Stimulated activated CD4-positive, alpha-beta T cell treated with anti-CD3 and anti-CD28 coated beads, Interleukin-4, amount 100 ng/mL, for 48 hours (primary cell): ENCODE measurements at regions not wholly inside any gene's neighbourhood (a gene's known extent, or its start where the extent isn't known, plus 50 kb on each side); places are given as distances from the start of the nearest gene placed in this dataset.

Experiments used
- DNase-seq, 2 donors: peaks; one replicate each; pipeline ENCODE4 v3.0.0-alpha.2; 2020; ENCODE audit warnings: low read depth in 2 of 2

- DNase-seq: peak; percentile 61 to 74
Measured at GRCh38 chr9:36728651-36729520, 156.2 kb downstream of the MELK start.

GRCh38 chr9:36729906-36730305, 157.2 kb downstream of the MELK start:
- DNase-seq: no peak

DNA sequence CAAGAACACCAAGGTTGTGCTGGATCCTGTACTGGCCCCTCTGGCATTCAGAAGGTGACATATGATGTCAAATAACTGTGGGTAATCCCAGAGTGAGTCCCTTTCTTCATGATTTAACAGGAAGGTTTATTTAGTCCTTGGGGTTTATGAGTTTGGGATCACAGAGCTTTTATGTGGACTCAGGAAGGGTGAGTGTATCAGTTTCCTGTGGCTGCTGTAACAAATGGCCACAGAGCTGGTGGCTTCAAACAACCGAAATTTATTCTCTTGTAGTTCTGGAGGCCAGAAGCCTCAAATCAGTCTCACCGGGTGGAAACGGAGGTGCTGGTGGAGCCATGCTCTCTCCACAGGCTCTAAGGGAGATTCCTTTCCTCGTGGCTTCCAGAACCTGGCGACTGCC, 157.7 kb downstream of the MELK start:
- DNase-seq: no peak

DNA sequence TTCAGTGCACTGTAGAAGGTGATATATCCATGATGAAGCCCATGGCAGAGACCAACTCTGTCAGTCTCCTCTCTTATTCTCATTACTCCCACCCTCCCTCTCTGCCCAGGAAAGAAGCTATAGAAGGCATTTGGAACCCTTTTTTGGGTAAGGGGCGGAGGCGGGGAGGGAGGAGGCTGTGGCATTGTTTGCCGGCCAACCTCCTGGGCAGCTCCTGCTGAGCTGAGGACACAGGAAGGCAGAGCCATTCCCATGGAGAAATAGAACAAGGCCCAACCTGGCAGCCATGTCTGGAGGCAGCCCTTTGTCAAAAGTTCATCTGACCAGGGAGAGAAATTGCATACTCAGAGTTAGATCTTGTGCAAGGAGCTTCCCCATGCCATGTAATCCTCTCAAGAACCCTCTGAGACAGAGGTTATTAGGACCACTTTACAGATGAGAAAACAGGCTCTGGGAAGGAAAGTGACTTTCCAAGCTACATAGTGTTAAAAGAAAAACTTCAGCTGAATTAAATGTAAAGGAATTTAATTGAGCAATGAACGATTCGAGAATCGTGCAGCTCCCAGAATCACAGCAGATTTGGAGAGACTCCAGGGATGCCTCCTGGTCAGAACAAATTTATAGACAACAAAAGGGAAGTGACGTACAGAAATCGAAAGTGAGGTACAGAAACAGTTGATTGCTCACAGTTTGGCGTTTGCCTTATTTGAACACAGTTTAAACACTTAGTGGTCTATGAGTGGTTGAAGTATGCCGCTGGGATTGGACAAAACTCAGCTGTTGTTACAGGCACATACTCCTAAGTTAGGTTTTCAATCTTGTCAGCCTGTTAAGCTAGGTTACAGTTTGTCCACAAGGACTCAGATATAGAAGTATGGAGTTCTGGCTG, 158.6 kb downstream of the MELK start:
- no peak for DNase-seq

DNA sequence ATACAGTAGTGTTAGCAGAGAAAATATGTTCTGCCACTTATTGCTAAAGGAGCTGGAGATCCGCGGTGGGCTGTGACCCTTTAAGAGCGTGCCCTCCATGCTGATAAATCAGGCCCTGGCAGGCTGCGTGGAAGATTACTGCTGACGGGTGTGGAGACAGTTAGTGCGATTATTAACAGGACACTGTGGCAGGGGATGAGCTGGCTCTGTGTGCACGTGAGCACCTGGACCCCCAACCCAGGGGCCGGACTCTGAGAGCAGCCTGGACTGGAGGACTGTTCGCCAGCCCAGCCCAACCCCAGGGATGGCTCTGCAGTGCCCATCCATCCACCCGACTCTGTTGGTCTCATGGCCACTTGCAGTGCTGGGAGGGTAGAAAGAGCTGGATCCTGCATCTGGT, 162.0 kb downstream of the MELK start:
- DNase-seq: no peak

DNA sequence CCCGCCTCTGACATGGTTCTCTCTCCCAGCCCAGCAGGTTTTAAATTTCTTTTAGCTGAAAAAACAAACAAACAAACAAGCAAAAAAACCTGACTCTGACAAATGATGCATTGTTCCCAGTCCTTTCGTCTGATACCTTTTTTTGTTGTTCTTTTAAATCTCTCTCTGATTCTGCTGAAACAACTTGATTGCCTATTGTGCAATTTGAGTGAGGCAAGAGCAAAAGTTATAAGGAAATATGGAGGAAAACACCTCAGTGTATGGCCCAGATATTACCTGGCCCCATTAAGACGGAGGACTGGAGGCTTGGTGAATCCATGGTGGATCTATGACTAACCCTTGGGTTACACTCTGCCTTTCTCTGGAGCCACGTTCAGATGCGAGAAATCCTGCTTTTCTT, 164.0 kb downstream of the MELK start:
- no peak for DNase-seq

- no peak for DNase-seq
Measured at GRCh38 chr9:36738318-36738976, 165.8 kb downstream of the MELK start.

DNA sequence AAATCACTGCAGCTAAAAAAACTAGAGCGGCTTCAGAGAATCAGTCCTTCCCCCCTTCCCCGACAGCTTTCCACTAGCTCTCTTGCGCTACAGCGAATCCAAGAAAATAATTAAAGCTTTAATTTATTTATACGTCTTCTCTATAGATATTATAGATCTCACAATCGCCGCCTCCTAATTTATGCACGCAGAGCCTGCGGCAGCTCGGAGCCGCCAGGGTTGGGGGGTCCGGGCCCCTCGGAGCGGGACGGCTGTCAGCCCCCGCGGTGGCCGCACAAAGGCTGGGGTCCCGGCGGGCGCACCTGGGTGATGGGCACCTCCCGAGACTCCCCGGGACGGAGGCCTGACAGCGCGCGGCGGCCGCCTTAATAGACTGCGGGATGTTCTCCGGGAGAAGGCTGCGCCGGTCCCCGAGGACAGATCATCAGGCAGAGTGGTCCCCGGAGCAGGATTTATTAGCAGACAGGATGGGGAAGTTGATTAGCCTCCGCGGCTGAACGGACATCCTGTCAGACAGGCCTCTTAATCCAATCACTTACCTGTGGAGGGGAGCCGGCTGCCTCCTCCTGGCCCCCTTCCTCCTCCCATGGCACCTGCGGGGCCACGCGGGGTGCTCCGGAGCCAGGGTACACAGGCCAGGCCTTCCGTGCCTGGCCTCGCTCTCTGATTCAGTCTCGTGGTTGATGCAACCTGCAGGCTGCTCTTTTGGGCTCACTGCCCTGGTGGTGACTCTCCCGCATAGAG, 166.8 kb downstream of the MELK start:
- DNase-seq: no peak

GRCh38 chr9:36742264-36742663, 169.6 kb downstream of the MELK start:
- DNase-seq: no peak

GRCh38 chr9:36744678-36745077, 172.0 kb downstream of the MELK start:
- DNase-seq: no peak

DNA sequence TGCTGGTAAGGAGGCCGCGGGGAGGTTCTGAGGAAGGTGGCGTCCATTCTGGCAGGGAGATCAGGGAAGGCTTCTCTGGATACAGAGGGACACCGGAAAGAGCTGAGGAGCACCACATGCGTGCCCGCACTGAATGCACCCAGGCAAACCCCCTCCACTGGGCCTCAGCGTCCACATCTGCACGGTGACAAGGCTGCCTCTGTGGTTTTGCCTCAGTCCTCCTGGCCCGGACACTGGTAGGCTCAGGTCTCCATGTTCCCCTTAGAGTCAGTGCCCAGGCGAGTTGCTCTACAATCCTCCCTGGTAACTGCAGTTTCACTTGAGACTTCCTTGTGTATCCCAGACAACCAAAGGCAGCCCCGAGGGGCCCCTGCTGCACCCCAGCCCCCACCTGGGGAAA, 173.3 kb downstream of the MELK start:
- DNase-seq: no peak

- no peak for DNase-seq
Measured at GRCh38 chr9:36746415-36746814, 173.7 kb downstream of the MELK start.

DNA sequence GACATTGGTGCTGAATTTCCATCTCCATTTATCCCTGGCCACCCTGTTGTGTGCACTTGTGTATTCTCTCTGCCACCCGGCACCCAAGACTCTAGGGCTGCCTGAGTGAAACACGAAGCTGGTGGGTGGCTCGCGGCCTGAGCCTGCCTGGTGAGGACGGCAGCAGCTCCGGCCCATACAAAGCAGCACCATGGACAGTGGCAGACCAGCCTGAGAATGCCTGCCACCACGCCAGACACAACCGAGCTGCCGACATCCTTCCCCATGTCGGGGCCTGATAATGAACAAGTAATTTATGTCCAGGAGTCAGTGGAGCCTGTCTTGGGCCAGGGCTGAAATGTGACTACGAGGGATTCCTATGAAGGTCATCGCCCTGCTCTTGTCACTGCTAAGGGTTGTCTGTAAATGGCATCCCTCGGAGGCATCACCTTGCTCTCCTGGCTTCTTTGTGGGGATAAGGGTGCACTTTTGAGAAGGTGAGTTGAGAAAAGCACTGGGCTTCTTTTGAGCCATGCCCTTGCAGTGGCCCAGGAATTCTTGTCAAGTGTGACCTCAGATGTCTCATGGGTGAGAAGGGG, 175.7 kb downstream of the MELK start:
- DNase-seq: peak; percentile 10 to 30

GRCh38 chr9:36749461-36749860, 176.8 kb downstream of the MELK start:
- DNase-seq: no peak

GRCh38 chr9:36750630-36751029, 177.9 kb downstream of the MELK start:
- DNase-seq: no peak

DNA sequence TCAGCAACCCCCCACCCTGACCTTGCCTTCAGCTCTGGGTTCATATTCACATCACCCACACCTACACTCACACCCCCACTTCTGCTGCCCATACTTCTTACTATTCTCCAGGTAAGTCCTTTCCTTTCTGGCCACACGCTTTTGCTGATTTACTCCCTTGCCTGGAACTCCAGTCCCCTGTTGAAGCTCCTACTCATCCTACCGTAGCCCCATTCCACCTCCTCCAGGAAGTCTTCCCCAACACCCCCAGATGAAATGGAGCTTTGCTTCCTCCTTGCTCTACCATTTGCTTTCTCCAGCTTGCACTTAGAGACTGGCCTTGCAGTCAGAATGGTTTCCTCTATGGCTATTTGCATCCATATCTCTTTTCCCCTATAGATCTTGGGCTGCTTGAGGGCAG, 182.3 kb downstream of the MELK start:
- DNase-seq: no peak

DNA sequence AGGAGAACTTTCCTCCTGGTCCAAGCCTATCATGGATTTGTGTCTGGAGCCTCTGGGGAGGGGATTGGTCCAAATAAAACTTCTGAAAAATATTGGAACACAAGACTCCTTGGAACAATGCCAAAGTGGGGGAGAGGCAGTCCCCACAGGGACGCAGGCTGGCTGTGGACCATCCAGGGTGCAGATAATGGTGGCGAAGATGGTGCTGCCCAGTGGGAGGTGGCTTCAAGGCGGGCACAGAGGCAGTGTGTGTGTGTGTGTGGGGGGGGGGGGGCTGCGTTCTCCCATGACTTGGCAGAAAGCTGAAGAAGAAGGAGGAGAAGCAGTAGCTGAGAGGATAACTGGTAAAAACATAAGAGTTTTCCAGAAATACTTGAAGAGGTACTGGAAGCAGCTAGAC, 186.4 kb downstream of the MELK start:
- no peak for DNase-seq

- DNase-seq: no peak
Measured at GRCh38 chr9:36759976-36760375, 187.3 kb downstream of the MELK start.

- DNase-seq: no peak
Measured at GRCh38 chr9:36760667-36761420, 188.1 kb downstream of the MELK start.

- no peak for DNase-seq
Measured at GRCh38 chr9:36762958-36763357, 190.3 kb downstream of the MELK start.

- DNase-seq: no peak
Measured at GRCh38 chr9:36763778-36764177, 191.1 kb downstream of the MELK start.
